HUES48 (cell line): ENCODE measurements at regions not wholly inside any gene's neighbourhood (a gene's known extent, or its start where the extent isn't known, plus 50 kb on each side); places are given as distances from the start of the nearest gene placed in this dataset.

Source experiments
- H3K27ac ChIP-seq: one replicate; pipeline ENCODE4 v1.7.0; 2013; ENCODE audit warnings: low read depth, low read length, inconsistent platforms
- H3K27me3 ChIP-seq: 2 replicates; pipeline ENCODE4 v1.6.1; 2013; ENCODE audit warnings: mild to moderate bottlenecking, low read length; ENCODE audit not compliant: control insufficient read depth, insufficient read depth
- H3K36me3 ChIP-seq: 2 replicates; pipeline ENCODE4 v1.6.1; 2013; ENCODE audit warnings: low read length; ENCODE audit not compliant: control insufficient read depth, insufficient read depth
- H3K4me1 ChIP-seq: 2 replicates; pipeline ENCODE4 v1.6.1; 2013; ENCODE audit warnings: mild to moderate bottlenecking, low read length; ENCODE audit not compliant: control insufficient read depth, insufficient read depth
- H3K4me3 ChIP-seq: 2 replicates; pipeline ENCODE4 v1.5.1; 2013; ENCODE audit warnings: mild to moderate bottlenecking, low read depth, low read length
- H3K9ac ChIP-seq: 2 replicates; pipeline ENCODE4 v1.6.1; 2013; ENCODE audit warnings: mild to moderate bottlenecking, low read depth, low read length, moderate library complexity
- H3K9me3 ChIP-seq: 2 replicates; pipeline ENCODE4 v1.6.1; 2013; ENCODE audit warnings: low read length; ENCODE audit not compliant: control insufficient read depth, insufficient read depth

DNA sequence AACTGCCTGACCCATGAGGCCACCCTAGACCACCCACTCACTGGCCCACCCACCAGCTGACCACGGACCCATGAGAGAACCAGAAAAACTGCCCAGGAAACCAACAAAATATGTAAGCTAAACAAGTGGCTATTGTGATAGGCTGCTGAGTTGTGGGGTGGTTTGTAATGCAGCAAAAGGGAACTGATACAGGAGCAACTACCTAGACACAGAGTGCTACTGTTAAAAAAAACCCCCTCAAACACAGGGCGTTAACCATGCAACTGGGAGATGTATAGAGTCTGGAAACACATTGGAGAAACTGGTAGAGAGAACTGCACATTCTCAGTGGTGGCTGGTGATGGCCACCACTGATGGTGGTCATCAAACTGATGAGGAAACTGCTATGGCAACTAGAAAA lies 206.3 kb upstream of the GYPC start:
- Histone ChIP-seq H3K36me3 (no peaks in the 10 kb centered on the region), H3K9ac (no peak overlapping the region), H3K9me3 (no peaks in the 10 kb centered on the region), H3K4me3 (no peak overlapping the region), H3K27ac (no peak overlapping the region), H3K27me3 (no peaks in the 10 kb centered on the region), H3K4me1 (no peaks in the 10 kb centered on the region)

DNA sequence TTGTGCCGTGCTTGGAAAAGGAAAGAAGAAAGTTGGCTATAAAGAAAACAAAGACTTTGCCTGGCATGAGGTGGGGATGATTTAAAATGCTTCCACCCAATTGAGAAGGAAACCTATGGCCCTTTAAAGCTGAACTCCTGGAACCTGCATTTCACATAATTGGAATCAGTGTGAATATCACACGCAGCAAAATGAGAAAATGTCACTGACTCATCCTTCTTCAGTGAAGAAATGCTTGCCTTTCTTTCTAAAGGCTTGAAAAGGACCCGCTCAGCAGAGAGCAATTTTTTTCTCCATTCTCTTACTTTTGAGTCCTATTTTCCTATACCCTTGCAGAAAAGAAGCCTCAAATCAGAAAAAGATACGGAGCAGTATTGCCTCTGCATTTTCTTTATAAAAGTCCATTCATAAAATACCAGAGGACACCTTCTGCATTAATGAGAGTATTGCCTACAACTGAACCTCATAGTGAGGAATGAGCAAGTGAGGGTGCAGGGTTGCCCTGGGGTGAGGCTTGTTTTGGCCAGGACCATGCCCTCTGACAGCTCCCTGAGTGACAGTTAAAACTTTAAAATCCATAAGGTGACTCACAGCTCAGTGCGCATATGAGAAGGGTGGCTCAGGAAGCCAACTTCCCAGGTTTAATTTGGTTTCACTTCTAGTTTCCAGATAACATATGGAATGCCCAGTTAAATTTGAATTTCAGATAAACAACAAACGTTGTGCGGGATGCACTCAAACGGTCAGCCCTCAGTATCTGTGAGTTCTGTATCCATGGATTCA lies 191.9 kb upstream of the GYPC start:
- Histone ChIP-seq H3K27ac (no peak overlapping the region), H3K4me1 (no peaks in the 10 kb centered on the region), H3K9me3 (no peaks in the 10 kb centered on the region), H3K4me3 (no peak overlapping the region), H3K36me3 (no peaks in the 10 kb centered on the region), H3K27me3 (no peaks in the 10 kb centered on the region), H3K9ac (no peak overlapping the region)

DNA sequence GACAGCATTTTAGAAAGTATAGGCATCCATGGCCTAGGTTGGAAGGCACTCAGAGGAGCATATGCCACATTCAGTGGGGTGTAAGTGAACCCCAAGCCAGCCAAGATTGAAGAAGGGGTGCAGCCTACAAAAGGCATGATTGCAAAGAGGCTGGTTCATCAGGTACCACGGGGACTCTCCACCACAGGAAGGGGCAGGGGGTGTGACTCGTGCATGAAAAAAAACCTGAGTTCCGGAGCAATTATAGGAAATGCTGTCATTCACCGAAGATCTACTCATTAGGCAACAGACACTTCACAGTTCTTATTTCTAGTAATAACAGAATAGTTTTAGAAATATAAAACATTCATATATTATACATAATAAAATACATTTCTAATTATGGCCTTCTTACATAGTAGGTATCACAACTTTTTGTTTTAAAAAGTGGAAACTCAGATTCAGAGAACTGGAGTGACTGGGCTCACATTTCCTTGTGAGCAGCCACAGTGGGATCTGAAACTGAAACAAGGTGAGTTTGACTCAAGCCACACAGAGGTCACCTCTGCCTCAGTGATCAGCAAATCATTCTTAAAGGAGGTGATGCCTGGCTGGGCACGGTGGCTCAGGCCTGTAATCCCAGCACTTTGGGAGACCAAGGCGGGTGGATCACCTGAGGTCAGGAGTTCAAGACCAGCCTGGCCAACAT lies 188.4 kb upstream of the GYPC start:
- no peaks in the 10 kb centered on the region for H3K36me3 ChIP-seq
- H3K27me3 ChIP-seq = no peaks in the 10 kb centered on the region
- H3K4me3 ChIP-seq = no peak overlapping the region
- H3K27ac ChIP-seq = no peak overlapping the region
- H3K4me1 ChIP-seq = no peaks in the 10 kb centered on the region
- H3K9ac ChIP-seq = no peak overlapping the region
- no peaks in the 10 kb centered on the region for H3K9me3 ChIP-seq

DNA sequence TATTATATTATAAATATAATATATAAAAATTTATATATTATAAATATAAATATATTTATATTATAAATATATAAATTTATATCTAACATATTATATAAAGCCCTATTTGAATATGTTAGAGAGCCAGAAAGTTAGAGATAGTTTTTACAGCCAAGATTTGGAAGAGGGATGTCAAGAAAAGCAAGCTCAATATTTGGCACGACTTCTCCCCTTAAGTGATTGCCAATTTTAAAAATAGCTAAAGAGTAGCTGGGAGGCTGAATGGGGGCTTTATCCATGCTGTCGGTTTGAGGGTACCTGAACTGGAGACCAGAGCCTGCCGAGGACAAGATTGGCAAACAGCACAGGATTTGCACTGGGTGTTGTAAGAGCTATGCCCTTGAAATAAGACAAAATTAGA lies 180.9 kb upstream of the GYPC start:
- no peak overlapping the region for H3K4me3 ChIP-seq
- H3K36me3 ChIP-seq = no peaks in the 10 kb centered on the region
- H3K9me3 ChIP-seq = peaks cover 8% of the 10 kb centered on the region
- no peak overlapping the region for H3K27ac ChIP-seq
- no peak overlapping the region for H3K9ac ChIP-seq
- no peaks in the 10 kb centered on the region for H3K4me1 ChIP-seq
- H3K27me3 ChIP-seq = no peaks in the 10 kb centered on the region

DNA sequence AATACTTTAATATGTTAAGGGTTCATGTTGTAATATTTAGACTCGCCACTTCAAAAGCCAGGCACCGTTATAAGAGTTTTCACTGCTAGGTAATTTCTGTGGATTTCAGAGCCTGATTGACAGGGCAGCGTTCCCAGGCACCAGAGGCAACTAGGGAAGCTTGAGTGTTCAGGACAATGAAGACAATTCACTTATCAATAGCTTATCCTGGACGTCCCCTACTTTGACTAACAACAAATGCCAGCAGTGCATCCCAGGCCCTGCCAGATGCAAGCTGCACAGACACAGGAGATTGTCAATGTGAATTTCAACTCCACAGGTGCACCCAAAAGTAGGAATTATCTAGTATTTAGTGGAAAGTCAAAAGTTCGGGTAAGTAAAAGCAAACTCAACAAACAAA lies 179.3 kb upstream of the GYPC start:
- H3K9me3 ChIP-seq = peaks cover 8% of the 10 kb centered on the region

DNA sequence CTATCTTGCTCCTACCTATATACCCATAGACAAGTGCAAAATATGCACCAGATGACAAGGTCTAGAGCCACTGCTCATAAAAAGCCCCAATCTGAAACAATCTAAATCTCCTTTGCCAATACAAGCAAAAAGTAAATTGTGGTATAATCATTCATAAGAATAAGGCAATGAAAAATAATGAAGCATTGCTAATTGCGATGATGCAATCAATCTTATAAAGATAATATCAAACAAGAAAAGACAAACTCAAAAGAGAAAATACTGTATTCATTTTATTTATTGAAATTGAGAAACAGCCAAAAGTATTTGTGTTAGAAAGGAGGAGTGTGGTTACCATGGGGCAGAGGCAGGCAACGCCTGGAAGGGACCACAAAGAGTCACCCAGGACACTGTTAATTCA lies 175.9 kb upstream of the GYPC start:
- Histone ChIP-seq H3K9me3 (peaks cover 8% of the 10 kb centered on the region), H3K9ac (no peak overlapping the region), H3K4me1 (no peaks in the 10 kb centered on the region), H3K36me3 (no peaks in the 10 kb centered on the region), H3K4me3 (no peak overlapping the region), H3K27me3 (no peaks in the 10 kb centered on the region), H3K27ac (no peak overlapping the region)

More for the DNA sequence above, 179.3 kb upstream of the GYPC start:
- Histone ChIP-seq H3K27ac (no peak overlapping the region), H3K4me1 (no peaks in the 10 kb centered on the region), H3K36me3 (no peaks in the 10 kb centered on the region), H3K4me3 (no peak overlapping the region), H3K9ac (no peak overlapping the region), H3K27me3 (no peaks in the 10 kb centered on the region)

DNA sequence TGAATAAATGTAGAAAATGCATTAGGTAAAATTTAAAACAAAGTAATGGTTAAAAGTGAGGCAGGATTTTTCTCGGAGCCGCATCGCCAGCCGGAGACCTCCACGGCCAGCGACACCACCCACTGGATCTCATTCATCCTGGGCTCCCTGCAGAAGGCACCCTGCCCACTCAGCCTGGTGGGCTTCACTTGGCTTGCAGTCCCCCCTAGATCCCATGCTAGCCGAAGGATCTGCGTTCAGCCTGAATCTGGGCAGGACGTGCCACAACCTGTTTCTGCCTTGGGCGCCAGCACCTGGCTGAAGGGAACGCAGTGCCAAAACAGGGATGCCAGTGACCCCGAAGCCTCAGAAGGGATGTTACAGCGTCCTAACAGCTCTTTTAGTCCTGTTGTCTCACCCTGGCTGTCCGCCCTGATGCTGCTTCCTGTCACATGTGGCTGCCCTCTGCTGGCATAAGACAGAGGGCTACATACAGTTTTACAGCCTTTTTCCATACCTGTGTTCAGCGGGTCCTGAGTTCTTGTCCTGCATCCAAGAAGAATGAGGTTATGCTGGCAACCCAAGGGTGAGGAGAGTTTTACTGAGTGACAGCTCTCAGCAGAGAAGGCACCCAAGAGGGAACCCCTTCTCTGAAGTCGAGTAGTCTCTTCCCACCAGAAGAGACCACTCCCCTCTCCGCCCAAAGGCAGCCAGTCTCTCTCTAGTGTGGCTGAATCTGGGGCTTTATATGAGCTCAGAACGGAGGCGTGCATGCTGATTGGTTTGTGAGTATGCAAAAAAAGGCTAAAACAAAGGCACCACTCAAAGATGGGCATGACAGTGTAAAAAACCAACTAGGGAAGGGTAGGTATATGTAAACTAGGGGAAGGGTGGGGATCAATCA lies 173.1 kb upstream of the GYPC start:
- no peaks in the 10 kb centered on the region for H3K36me3 ChIP-seq
- H3K9ac ChIP-seq = no peak overlapping the region
- no peaks in the 10 kb centered on the region for H3K27me3 ChIP-seq
- no peaks in the 10 kb centered on the region for H3K4me1 ChIP-seq
- H3K27ac ChIP-seq = no peak overlapping the region
- H3K4me3 ChIP-seq = no peak overlapping the region
- peaks cover 8% of the 10 kb centered on the region for H3K9me3 ChIP-seq

DNA sequence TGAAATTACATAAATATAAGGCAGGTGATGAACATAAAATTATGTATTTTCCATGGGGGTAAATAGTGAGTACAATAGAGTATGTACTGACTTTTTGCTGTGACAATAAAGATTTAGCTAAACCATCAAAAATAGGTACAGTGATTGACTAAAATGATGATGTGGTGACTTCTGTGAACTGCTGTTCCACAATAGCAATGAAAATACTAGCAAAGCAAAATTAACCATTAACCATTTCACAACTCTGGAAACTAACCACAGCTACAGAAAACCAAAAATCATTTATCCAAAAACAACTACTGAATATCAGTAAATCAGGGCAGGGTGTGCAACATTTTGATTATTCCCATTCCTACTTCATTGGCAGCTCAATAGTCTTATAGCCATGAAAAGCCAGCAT lies 161.4 kb upstream of the GYPC start:
- Histone ChIP-seq H3K27me3 (no peaks in the 10 kb centered on the region), H3K27ac (no peak overlapping the region), H3K4me3 (no peak overlapping the region), H3K9me3 (peaks cover 7% of the 10 kb centered on the region; the same call in 1 of the 2 replicates), H3K9ac (no peak overlapping the region), H3K4me1 (no peaks in the 10 kb centered on the region), H3K36me3 (no peaks in the 10 kb centered on the region)

DNA sequence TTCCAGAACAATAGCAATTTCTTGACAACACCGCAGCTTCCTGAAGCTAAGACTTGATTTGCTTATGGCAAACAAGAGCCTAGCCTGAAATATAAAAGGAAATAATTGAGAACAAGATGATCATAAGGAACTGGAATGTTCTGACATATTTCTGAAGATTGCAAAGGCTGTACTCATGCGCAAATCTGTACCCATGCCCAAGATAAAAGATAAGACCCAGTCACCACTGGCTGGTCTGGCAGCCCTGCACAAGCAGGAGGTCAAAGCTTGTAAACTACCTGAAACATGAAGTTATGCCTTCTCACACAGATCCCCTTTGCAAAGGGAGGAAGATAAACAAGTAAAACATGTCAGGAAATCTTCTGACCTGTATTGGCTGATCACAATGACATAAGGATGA lies 160.8 kb upstream of the GYPC start:
- no peak overlapping the region for H3K27ac ChIP-seq
- no peaks in the 10 kb centered on the region for H3K36me3 ChIP-seq
- H3K27me3 ChIP-seq = no peaks in the 10 kb centered on the region
- H3K9me3 ChIP-seq = peaks cover 7% of the 10 kb centered on the region; the same call in 1 of the 2 replicates
- no peaks in the 10 kb centered on the region for H3K4me1 ChIP-seq
- H3K9ac ChIP-seq = no peak overlapping the region
- H3K4me3 ChIP-seq = no peak overlapping the region

DNA sequence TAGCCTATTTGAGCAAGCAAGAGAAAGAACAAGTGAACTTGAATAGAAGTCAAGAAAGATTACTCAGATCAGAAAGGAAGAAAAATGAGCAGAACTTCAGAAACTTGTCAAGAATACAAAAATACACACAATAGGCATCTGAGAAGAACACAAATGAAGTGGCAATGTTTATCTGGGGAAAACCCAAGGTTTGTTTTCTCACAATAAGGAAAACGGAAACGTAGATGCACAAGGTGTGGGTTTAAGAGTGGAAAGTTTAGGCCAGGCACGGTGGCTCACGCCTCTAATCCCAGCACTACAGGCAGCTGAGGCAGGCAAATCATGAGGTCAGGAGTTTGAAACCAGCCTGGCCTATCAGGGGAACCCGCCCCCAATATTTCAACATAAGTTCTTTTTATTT lies 159.5 kb upstream of the GYPC start:
- H3K4me1 ChIP-seq = no peaks in the 10 kb centered on the region
- no peak overlapping the region for H3K4me3 ChIP-seq
- no peak overlapping the region for H3K27ac ChIP-seq
- H3K9ac ChIP-seq = no peak overlapping the region
- peaks cover 7% of the 10 kb centered on the region; the same call in 1 of the 2 replicates for H3K9me3 ChIP-seq
- no peaks in the 10 kb centered on the region for H3K36me3 ChIP-seq
- no peaks in the 10 kb centered on the region for H3K27me3 ChIP-seq

DNA sequence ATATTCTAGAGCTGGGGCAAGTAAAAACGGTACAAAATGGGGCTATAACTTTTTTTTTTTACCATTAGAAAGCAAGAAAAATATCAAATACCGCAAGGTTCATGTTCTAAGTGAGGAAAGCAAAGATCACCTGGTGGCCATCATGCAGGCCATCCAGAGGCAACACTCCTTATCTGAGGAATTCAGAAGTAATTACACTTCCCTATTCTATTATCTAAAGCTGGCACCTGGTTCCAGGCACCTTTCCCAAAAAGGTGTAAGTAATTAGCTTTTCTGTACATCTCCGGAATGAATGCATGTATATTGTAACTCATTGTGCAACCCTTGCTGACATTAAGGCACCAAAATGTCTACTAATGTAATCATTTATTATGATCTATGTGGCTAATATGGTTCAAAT lies 152.5 kb upstream of the GYPC start:
- H3K4me3 ChIP-seq = no peak overlapping the region
- no peaks in the 10 kb centered on the region for H3K36me3 ChIP-seq
- H3K9ac ChIP-seq = no peak overlapping the region
- no peaks in the 10 kb centered on the region for H3K9me3 ChIP-seq
- H3K27ac ChIP-seq = no peak overlapping the region
- H3K4me1 ChIP-seq = peaks cover 19% of the 10 kb centered on the region
- no peaks in the 10 kb centered on the region for H3K27me3 ChIP-seq
